ENCODE measurements at regions not wholly inside any gene's neighbourhood (a gene's known extent, or its start where the extent isn't known, plus 50 kb on each side); places are given as distances from the start of the nearest gene placed in this dataset.

- DNase-seq (ENCODE audit: low read depth in 2 of 2, low spot score in 1 of 2), result no peak
Measured at GRCh38 chr4:3818371-3818770, 52.2 kb downstream of the ADRA2C start.

GRCh38 chr4:3819210-3819919, 53.2 kb downstream of the ADRA2C start:
- DNase-seq (ENCODE audit: low read depth in 2 of 2, low spot score in 1 of 2), result no peak

- DNase-seq (ENCODE audit: low read depth in 2 of 2, low spot score in 1 of 2), result no peak
Measured at GRCh38 chr4:3820016-3820805, 54.0 kb downstream of the ADRA2C start.

GRCh38 chr4:3820806-3821579, 54.8 kb downstream of the ADRA2C start:
- no peak for DNase-seq (ENCODE audit: low read depth in 2 of 2, low spot score in 1 of 2)

GRCh38 chr4:3821580-3822229, 55.5 kb downstream of the ADRA2C start:
- DNase-seq (ENCODE audit: low read depth in 2 of 2, low spot score in 1 of 2), result no peak

- no peak for DNase-seq (ENCODE audit: low read depth in 2 of 2, low spot score in 1 of 2)
Measured at GRCh38 chr4:3822230-3822947, 56.2 kb downstream of the ADRA2C start.

GRCh38 chr4:3823496-3824341, 57.5 kb downstream of the ADRA2C start:
- DNase-seq (ENCODE audit: low read depth in 2 of 2, low spot score in 1 of 2), result no peak

DNA sequence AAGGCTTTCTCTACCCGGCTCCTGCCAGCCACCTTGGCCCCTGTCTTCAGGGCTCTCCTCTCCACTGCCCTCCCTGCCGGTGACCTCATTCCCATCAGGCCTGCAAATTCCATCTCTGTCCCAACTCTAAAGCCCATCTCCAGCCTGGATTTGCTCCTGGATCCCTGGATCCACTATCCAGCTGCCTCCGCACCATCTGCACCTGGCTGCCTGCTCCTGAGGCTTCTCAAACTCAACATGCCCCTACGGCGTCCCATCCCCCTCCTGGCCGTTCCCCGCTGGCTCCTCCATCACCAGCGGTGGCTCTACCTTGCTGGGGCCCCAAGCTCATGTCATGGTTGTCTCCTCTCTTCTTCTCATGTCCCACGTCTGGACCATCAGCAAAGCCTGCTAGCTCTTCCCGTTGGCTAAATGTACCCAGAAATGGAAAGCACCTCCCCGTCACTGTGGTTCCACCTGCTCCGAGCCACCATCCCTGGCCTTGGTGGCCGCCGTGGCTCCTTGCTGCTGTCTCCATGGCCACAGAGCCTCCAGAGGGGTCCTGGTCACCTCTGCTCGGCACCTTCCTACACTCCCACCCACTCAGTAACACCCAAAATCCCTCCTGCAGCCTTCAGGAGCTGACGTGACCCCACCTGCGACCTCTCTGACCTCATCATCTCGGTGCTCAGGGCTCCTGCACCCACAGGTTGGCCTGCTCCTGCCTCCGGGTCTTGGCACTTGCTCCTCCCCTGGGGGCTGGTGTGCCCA, 58.5 kb downstream of the ADRA2C start:
- DNase-seq (ENCODE audit: low read depth in 2 of 2, low spot score in 1 of 2), result no peak

- no peak for DNase-seq (ENCODE audit: low read depth in 2 of 2, low spot score in 1 of 2)
Measured at GRCh38 chr4:3825530-3825929, 59.3 kb downstream of the ADRA2C start.

DNA sequence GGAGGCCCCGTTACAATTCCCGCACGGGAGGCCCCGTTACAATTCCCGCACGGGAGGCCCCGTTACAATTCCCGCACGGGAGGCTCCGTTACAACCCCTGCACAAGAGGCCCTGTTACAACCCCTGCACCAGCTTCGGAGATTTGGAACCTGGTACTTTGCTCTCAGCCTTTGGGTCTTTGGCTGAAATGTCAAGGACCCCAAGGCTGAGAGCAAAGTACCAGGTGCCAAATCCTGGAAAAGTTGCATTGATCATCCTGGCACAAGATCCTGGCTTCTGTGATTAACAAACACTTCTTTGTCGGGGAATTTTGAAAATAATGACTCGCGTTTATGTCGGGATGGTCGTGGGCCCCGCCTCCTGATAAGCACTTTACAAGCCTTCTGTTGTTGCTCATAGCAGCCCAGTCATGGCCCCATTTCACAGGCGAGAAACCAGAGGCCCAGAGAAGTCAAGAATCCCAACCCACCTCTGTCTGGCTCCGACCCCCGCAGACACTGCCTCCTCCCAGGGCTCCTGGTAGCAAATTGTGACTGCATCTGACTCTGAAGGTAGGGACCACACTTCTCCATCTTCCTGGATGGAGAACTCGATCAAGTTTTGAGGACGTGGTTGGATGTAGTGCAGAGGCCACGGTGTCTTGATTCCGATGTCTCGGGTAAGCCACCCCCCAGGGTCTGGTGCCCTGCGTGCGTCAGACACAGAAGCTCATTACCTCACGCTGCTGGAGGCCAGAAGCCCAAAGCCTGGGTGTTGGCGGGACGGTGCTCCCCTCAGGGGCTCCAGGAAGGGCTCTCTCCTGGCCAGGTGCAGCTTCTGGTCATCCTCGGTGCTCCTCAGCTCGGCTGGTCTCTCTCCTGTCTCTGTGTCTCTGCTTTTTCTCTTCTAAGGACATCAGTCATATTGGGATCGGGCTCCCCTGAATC, 60.3 kb downstream of the ADRA2C start:
- no peak for DNase-seq (ENCODE audit: low read depth in 2 of 2, low spot score in 1 of 2)

GRCh38 chr4:3827616-3828492, 61.7 kb downstream of the ADRA2C start:
- DNase-seq (ENCODE audit: low read depth in 2 of 2, low spot score in 1 of 2), result no peak

GRCh38 chr4:3828546-3828945, 62.4 kb downstream of the ADRA2C start:
- DNase-seq (ENCODE audit: low read depth in 2 of 2, low spot score in 1 of 2), result no peak

GRCh38 chr4:3829211-3829955, 63.2 kb downstream of the ADRA2C start:
- DNase-seq (ENCODE audit: low read depth in 2 of 2, low spot score in 1 of 2), result no peak

GRCh38 chr4:3829956-3830773, 64.0 kb downstream of the ADRA2C start:
- DNase-seq (ENCODE audit: low read depth in 2 of 2, low spot score in 1 of 2), result no peak

DNA sequence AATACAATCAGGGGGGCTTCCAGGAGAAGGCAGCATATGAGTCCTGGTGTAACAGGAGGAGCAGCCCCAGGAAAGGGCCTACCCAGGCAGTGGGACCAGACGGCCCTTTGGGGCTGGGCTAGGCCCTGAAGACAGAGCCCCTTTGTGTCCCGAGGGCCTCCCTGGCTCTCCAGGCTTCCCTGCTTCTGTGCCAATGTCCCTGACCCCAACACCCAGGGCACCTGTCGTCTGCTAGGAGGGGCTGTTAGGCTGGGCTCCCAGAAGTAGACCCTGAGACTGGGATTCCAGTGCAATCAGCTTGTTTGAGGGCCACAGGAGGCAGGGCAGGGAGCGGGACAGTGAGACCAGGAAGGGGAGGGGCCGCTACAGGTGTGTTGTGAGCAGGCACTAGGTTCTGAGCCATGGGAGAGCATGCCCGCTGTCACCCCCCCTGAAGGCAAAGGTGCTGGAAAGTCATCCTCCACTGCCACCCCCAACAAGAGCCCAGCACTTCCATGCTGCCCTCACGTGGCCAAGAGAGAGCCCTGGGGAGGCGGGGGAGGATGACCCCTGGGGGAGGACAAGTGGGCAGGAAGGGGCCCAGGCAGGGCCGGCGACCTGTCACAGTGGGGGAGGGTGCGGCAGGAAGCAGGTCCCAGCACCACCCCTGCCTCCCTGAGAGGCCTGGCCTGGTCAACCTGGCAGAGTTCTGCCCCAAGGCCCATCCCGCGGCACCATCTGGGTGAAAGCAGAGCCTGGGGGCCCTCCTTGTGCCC, 64.8 kb downstream of the ADRA2C start:
- DNase-seq (ENCODE audit: low read depth in 2 of 2, low spot score in 1 of 2), result no peak

Measured in stimulated activated CD8-positive, alpha-beta memory T cell treated with anti-CD3 and anti-CD28 coated beads, Interleukin-4, amount 100 ng/mL, for 4 hours (primary cell).